Astrocyte (in vitro differentiated cells and primary cell): ENCODE measurements at regions not wholly inside any gene's neighbourhood (a gene's known extent, or its start where the extent isn't known, plus 50 kb on each side); places are given as distances from the start of the nearest gene placed in this dataset.

Source experiments
- DNase-seq: peaks from one replicate; pipeline ENCODE4 v3.0.0-alpha.2; 2010; ENCODE audit warnings: low read depth
- FAIRE-seq: peaks from 2 replicates; lab custom pipeline; 2011; peaks lifted over from hg19 to GRCh38; lab: Jason Lieb, UNC
- H2AFZ ChIP-seq: 2 replicates; pipeline ENCODE4 v1.6.0; 2012; ENCODE audit warnings: low read depth, low read length, inconsistent platforms
- H3K27ac ChIP-seq: 2 replicates; pipeline ENCODE4 v1.5.1; 2011; ENCODE audit warnings: low read depth, low read length, inconsistent platforms
- H3K27me3 ChIP-seq: 2 replicates; pipeline ENCODE4 v1.6.0; 2011; ENCODE audit warnings: low read length, inconsistent platforms; ENCODE audit not compliant: insufficient read depth
- H3K36me3 ChIP-seq: 2 replicates; pipeline ENCODE4 v1.5.1; 2011; ENCODE audit warnings: low read length, inconsistent platforms; ENCODE audit not compliant: insufficient read depth
- H3K4me1 ChIP-seq: 2 replicates; pipeline ENCODE4 v1.5.1; 2011; ENCODE audit warnings: low read length, inconsistent platforms; ENCODE audit not compliant: insufficient read depth
- H3K4me2 ChIP-seq: 2 replicates; pipeline ENCODE4 v1.6.0; 2012; ENCODE audit warnings: low read length, inconsistent platforms
- H3K4me3 ChIP-seq: 2 replicates; pipeline ENCODE4 v1.5.1; 2011; ENCODE audit warnings: low read depth, mild to moderate bottlenecking, low read length, inconsistent platforms; ENCODE audit not compliant: insufficient read depth
- H3K79me2 ChIP-seq: 2 replicates; pipeline ENCODE4 v1.6.0; 2012; ENCODE audit warnings: mild to moderate bottlenecking, low read length, inconsistent platforms; ENCODE audit not compliant: insufficient read depth
- H3K9ac ChIP-seq: 2 replicates; pipeline ENCODE4 v1.6.0; 2012; ENCODE audit warnings: mild to moderate bottlenecking, low read length, inconsistent platforms
- H3K9me3 ChIP-seq: 2 replicates; pipeline ENCODE4 v1.5.1; 2012; ENCODE audit warnings: low read depth, mild to moderate bottlenecking, low read length, inconsistent platforms; ENCODE audit not compliant: insufficient read depth
- H4K20me1 ChIP-seq: 2 replicates; pipeline ENCODE4 v1.6.0; 2012; ENCODE audit warnings: low read length, inconsistent platforms; ENCODE audit not compliant: insufficient read depth
- H3K27ac Mint-ChIP-seq: one replicate; pipeline ENCODE4 v1.8.0; 2021; ENCODE audit warnings: mild to moderate bottlenecking, mixed read lengths; ENCODE audit not compliant: unreplicated experiment
- H3K27me3 Mint-ChIP-seq: one replicate; pipeline ENCODE4 v1.8.0; 2021; ENCODE audit warnings: low read depth, mixed read lengths; ENCODE audit not compliant: unreplicated experiment
- H3K36me3 Mint-ChIP-seq: one replicate; pipeline ENCODE4 v1.8.0; 2021; ENCODE audit warnings: low read depth, mixed read lengths; ENCODE audit not compliant: unreplicated experiment
- H3K4me1 Mint-ChIP-seq: one replicate; pipeline ENCODE4 v1.8.0; 2021; ENCODE audit warnings: low read depth, mixed read lengths; ENCODE audit not compliant: unreplicated experiment
- H3K4me3 Mint-ChIP-seq: one replicate; pipeline ENCODE4 v1.8.0; 2021; ENCODE audit warnings: mild to moderate bottlenecking, moderate library complexity, mixed read lengths; ENCODE audit not compliant: unreplicated experiment
- H3K9me3 Mint-ChIP-seq: one replicate; pipeline ENCODE4 v1.8.0; 2021; ENCODE audit warnings: mild to moderate bottlenecking, mixed read lengths; ENCODE audit not compliant: unreplicated experiment
- CTCF ChIP-seq: IDR thresholded peaks from 2 replicates; pipeline ENCODE4 v1.5.1; 2011; ENCODE audit warnings: low read depth, mild to moderate bottlenecking, inconsistent platforms, low read length, moderate library complexity; ENCODE audit not compliant: insufficient read depth
- EZH2 ChIP-seq: IDR thresholded peaks from 2 replicates; pipeline ENCODE4 v1.6.1; 2012; ENCODE audit warnings: mild to moderate bottlenecking, low read length, inconsistent platforms; ENCODE audit not compliant: insufficient read depth

DNA sequence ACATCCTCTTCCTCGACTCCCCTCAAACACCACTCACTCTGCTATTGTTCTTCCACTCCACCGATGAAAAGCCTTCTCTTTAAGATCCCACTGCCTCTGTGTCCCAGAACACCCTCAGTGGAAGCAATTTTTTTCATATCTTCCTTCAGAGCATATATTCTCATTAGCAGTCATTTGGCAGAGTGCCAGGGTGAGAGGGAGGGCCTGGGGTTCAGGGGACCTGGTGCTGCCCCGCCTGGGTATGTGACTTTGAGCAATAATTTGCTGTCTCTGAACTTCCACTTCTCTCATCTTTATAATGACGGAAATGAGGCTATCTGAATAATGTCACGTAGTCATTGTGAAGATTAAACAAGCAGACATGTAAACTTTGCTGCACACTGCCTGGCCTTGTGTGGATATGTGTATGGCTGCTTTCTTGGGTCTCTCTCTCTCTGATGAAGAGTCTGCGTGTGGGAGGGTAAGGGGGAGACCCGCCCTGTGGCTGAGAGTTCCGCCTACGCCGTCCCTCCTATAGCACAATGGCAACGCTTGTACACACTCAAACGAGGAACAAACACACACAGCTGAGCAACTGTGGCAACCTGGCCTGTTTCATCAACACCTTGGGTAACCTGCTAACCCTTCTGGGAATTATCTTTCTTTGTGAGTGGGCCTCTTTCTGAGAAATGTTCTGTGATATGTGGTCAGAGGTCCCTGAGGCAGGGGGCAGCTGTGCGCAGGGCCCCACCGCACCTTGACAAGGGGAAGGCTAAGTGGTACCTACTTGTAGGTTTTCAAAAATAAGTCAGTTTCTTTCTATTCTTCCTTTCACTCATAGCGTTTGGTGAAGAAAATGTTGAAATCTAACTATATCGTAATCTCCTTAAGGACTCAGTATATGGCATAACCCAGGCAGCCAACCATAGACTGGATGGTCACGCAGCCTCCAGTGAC lies 369.8 kb downstream of the SV2B start:
- no peak overlapping the region for H2AFZ ChIP-seq
- TF ChIP-seq EZH2 (no peak), CTCF (no peak)
- H3K36me3 Mint-ChIP-seq, result no peaks in the 10 kb centered on the region
- H3K27ac Mint-ChIP-seq, result no peak overlapping the region
- H3K4me1 Mint-ChIP-seq, result no peaks in the 10 kb centered on the region
- no peaks in the 10 kb centered on the region for H3K9me3 ChIP-seq
- no peaks in the 10 kb centered on the region for H4K20me1 ChIP-seq
- peaks cover 2% of the 10 kb centered on the region for H3K27me3 Mint-ChIP-seq
- H3K4me3 Mint-ChIP-seq, result no peak overlapping the region
- FAIRE-seq, result no peak
- no peak overlapping the region for H3K9ac ChIP-seq
- H3K79me2 ChIP-seq, result no peaks in the 10 kb centered on the region
- no peaks in the 10 kb centered on the region for H3K36me3 ChIP-seq
- no peaks in the 10 kb centered on the region for H3K4me1 ChIP-seq
- no peaks in the 10 kb centered on the region for H3K9me3 Mint-ChIP-seq
- H3K4me3 ChIP-seq, result no peak overlapping the region
- no peak for DNase-seq
- no peaks in the 10 kb centered on the region for H3K27me3 ChIP-seq
- H3K4me2 ChIP-seq, result no peak overlapping the region
- no peak overlapping the region for H3K27ac ChIP-seq

GRCh38 chr15:91471468-91471867 lies 371.4 kb downstream of the SV2B start:
- no peaks in the 10 kb centered on the region for H3K27me3 ChIP-seq
- DNase-seq, result peak; percentile 91
- no peak for TF ChIP-seq CTCF
- no peak for TF ChIP-seq EZH2

DNA sequence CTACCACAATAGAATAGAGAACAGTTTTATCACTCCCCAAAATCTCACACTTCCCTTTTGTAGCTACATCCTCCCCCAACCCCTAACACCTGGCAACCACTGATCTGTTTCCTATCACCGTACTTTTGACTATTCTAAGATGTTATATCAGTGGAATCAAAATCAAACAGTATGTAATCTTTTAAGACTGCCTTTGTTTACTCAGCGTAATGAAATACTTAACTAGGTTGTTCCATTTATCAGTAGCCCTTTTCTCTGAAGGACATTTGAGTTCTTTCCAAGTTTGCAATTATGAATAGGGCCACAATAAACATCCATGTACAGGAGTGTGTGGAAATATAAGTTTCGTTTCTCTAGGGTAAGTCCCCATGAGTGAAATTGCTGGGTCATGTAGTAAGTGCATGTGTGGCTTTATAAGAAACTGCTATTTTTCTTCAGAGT lies 372.3 kb downstream of the SV2B start:
- H3K27ac ChIP-seq, result no peak overlapping the region
- Mint-ChIP-seq H3K36me3 (no peaks in the 10 kb centered on the region), H3K9me3 (no peaks in the 10 kb centered on the region), H3K27ac (no peak overlapping the region), H3K4me1 (no peaks in the 10 kb centered on the region), H3K4me3 (no peak overlapping the region), H3K27me3 (no peaks in the 10 kb centered on the region)
- no peaks in the 10 kb centered on the region for H3K79me2 ChIP-seq
- H3K4me3 ChIP-seq, result no peak overlapping the region
- no peaks in the 10 kb centered on the region for H4K20me1 ChIP-seq
- H3K9me3 ChIP-seq, result no peaks in the 10 kb centered on the region
- no peaks in the 10 kb centered on the region for H3K36me3 ChIP-seq
- H3K4me2 ChIP-seq, result no peak overlapping the region
- no peak overlapping the region for H2AFZ ChIP-seq
- H3K9ac ChIP-seq, result no peak overlapping the region
- H3K27me3 ChIP-seq, result no peaks in the 10 kb centered on the region
- DNase-seq (peak; percentile 8), FAIRE-seq (no peak)
- no peaks in the 10 kb centered on the region for H3K4me1 ChIP-seq
- TF ChIP-seq EZH2 (no peak), CTCF (no peak)

More at GRCh38 chr15:91471468-91471867, 371.4 kb downstream of the SV2B start:
- peak overlapping the region; percentile 1 for H3K4me2 ChIP-seq
- H3K4me3 ChIP-seq, result no peak overlapping the region
- H2AFZ ChIP-seq, result peak overlapping the region; percentile 3
- H3K27ac Mint-ChIP-seq, result no peak overlapping the region
- no peaks in the 10 kb centered on the region for H3K9me3 Mint-ChIP-seq
- no peaks in the 10 kb centered on the region for H3K79me2 ChIP-seq
- no peaks in the 10 kb centered on the region for H3K36me3 ChIP-seq
- no peak overlapping the region for H3K4me3 Mint-ChIP-seq
- H3K27me3 Mint-ChIP-seq, result no peaks in the 10 kb centered on the region
- no peaks in the 10 kb centered on the region for H3K4me1 Mint-ChIP-seq
- no peaks in the 10 kb centered on the region for H3K4me1 ChIP-seq
- H3K9me3 ChIP-seq, result no peaks in the 10 kb centered on the region
- H3K36me3 Mint-ChIP-seq, result no peaks in the 10 kb centered on the region
- H3K9ac ChIP-seq, result no peak overlapping the region
- peak; percentile 29 for FAIRE-seq
- no peaks in the 10 kb centered on the region for H4K20me1 ChIP-seq
- H3K27ac ChIP-seq, result no peak overlapping the region
